Thoracic aorta (tissue), 2 donors: ENCODE measurements at regions not wholly inside any gene's neighbourhood (a gene's known extent, or its start where the extent isn't known, plus 50 kb on each side); places are given as distances from the start of the nearest gene placed in this dataset.

Experiments
- ATAC-seq: fragments of 150-250 bp; one replicate; pipeline ENCODE4 v1.8.0; 2017; ENCODE audit warnings: low read depth; ENCODE audit not compliant: insufficient number of reproducible peaks, low FRiP score
- DNase-seq: peaks from one replicate; pipeline ENCODE4 v3.0.0-alpha.2; 2020; ENCODE audit warnings: low spot score
- H3K27ac ChIP-seq, 2 donors: fragments of 200-600 bp; sonication (generic); 1 replicate in 1 of 2; 2 replicates in 1 of 2; pipeline ENCODE4 v1.5.1; 2016; ENCODE audit warnings: mild to moderate bottlenecking in 2 of 2, moderate library complexity in 2 of 2
- H3K27me3 ChIP-seq: fragments of 200-600 bp; sonication (generic); replicated peaks from 2 replicates; pipeline ENCODE4 v1.6.0; 2016; ENCODE audit warnings: mild to moderate bottlenecking; ENCODE audit not compliant: insufficient read depth
- H3K36me3 ChIP-seq: fragments of 200-600 bp; sonication (generic); one replicate; pipeline ENCODE4 v1.5.1; 2016
- H3K4me1 ChIP-seq, 2 donors: fragments of 200-600 bp; sonication (generic); 1 replicate in 1 of 2; 2 replicates in 1 of 2; pipeline versions ENCODE4 v1.5.1 to v1.6.0; 2016; ENCODE audit warnings: low read depth in 2 of 2, mild to moderate bottlenecking in 1 of 2; ENCODE audit not compliant: control insufficient read depth in 1 of 2
- H3K4me3 ChIP-seq: fragments of 200-600 bp; sonication (generic); 2 replicates; pipeline ENCODE4 v1.5.1; 2016; ENCODE audit warnings: mild to moderate bottlenecking
- H3K9me3 ChIP-seq: fragments of 200-600 bp; sonication (generic); 2 replicates; pipeline ENCODE4 v1.5.1; 2016
- CTCF ChIP-seq: fragments of 200-600 bp; sonication (generic); IDR thresholded peaks from one replicate; pipeline ENCODE4 v1.5.1; 2019; ENCODE audit warnings: antibody characterized with exemption

- TF ChIP-seq CTCF: no peak
- no peaks in the 10 kb centered on the region for H3K4me1 ChIP-seq
- no peak for ATAC-seq
Measured at GRCh38 chr10:124278356-124278755, 140.4 kb downstream of the OAT start.

GRCh38 chr10:124273141-124273540 is 145.6 kb downstream of the OAT start:
- H3K4me3 ChIP-seq: no peak overlapping the region
- no peaks in the 10 kb centered on the region for H3K36me3 ChIP-seq
- H3K27ac ChIP-seq: no peak overlapping the region
- TF ChIP-seq CTCF: no peak
- no peaks in the 10 kb centered on the region for H3K4me1 ChIP-seq
- DNase-seq (no peak), ATAC-seq (no peak)
- H3K27me3 ChIP-seq: no peaks in the 10 kb centered on the region
- H3K9me3 ChIP-seq: peaks cover 10% of the 10 kb centered on the region

More at GRCh38 chr10:124278356-124278755, 140.4 kb downstream of the OAT start:
- Histone ChIP-seq H3K36me3 (no peaks in the 10 kb centered on the region), H3K9me3 (no peaks in the 10 kb centered on the region), H3K27ac (no peak overlapping the region), H3K27me3 (no peaks in the 10 kb centered on the region), H3K4me3 (no peak overlapping the region)
- no peak for DNase-seq

- H3K4me1 ChIP-seq: peaks cover 6 to 11% of the 10 kb centered on the region in 2 donors
- H3K9me3 ChIP-seq: peaks cover 10% of the 10 kb centered on the region
- TF ChIP-seq CTCF: no peak
- no peaks in the 10 kb centered on the region for H3K27me3 ChIP-seq
- DNase-seq (no peak), ATAC-seq (no peak)
- H3K4me3 ChIP-seq: no peak overlapping the region
- no peaks in the 10 kb centered on the region for H3K36me3 ChIP-seq
- no peak overlapping the region for H3K27ac ChIP-seq
Measured at GRCh38 chr10:124271676-124272075, 147.0 kb downstream of the OAT start.

GRCh38 chr10:124270530-124271327 is 148.0 kb downstream of the OAT start:
- peaks cover 6 to 11% of the 10 kb centered on the region in 2 donors for H3K4me1 ChIP-seq
- no peak overlapping the region for H3K4me3 ChIP-seq
- no peaks in the 10 kb centered on the region for H3K27me3 ChIP-seq
- H3K27ac ChIP-seq: no peak overlapping the region
- ATAC-seq: no peak
- H3K9me3 ChIP-seq: peaks cover 10% of the 10 kb centered on the region
- TF ChIP-seq CTCF: no peak
- no peak for DNase-seq
- H3K36me3 ChIP-seq: no peaks in the 10 kb centered on the region

- Histone ChIP-seq H3K36me3 (no peaks in the 10 kb centered on the region), H3K4me3 (no peak overlapping the region), H3K9me3 (peaks cover 10% of the 10 kb centered on the region), H3K4me1 (peaks cover 6 to 11% of the 10 kb centered on the region in 2 donors), H3K27ac (no peak overlapping the region), H3K27me3 (no peaks in the 10 kb centered on the region)
- TF ChIP-seq CTCF: no peak
- ATAC-seq: no peak
- no peak for DNase-seq
Measured at GRCh38 chr10:124268976-124269375, 149.7 kb downstream of the OAT start.
